Ammon's horn (tissue), 1 donor: ENCODE measurements at regions not wholly inside any gene's neighbourhood (a gene's known extent, or its start where the extent isn't known, plus 50 kb on each side); places are given as distances from the start of the nearest gene placed in this dataset.
"Not testable (repeated sequence)": the region's sequence is repeated elsewhere in the genome, so short reads cannot be mapped to it uniquely, and the experiment has no call there.

ENCODE experiments used
- DNase-seq: peaks from one replicate; pipeline ENCODE4 v3.0.0-alpha.2; 2016; ENCODE audit warnings: low spot score

GRCh38 chr1:61028136-61028535 lies 54.2 kb upstream of the NFIA start:
- DNase-seq, result no peak

DNA sequence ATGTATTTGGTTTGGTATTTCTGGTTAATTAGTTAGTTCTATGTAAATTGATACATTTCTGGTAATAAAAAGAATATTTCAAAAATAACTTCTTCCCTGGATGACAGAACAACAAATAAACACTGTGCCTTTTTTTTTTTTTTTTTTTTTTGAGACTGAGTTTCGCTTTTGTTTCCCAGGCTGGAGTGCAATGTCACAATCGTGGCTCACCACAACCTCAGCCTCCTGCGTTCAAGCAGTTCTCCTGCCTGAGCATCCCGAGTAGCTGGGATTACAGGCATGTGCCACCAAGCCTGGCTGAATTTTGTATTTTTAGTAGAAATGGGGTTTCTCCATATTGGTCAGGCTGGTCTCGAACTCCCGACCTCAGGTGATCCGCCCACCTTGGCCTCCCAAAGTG lies 64.3 kb upstream of the NFIA start:
- DNase-seq, result not testable (repeated sequence)

DNA sequence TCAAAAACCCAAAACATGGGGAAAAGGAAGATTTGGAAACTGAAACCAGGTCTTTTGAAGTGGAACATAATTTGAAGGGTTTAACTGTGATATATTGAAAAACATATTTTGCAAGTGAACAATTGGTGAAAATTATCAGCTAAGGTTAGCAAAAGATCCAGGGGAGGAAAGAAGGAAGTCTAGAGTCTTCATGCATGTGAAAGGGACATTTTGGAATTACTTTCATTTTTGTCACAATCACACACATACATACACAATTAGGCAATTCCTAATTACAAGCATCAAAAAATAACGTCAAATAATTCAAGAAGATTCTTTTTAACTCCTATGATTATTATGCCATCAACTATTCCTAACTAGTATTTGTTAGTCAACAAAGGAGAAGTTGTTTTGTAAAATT lies 64.7 kb upstream of the NFIA start:
- DNase-seq, result no peak

DNA sequence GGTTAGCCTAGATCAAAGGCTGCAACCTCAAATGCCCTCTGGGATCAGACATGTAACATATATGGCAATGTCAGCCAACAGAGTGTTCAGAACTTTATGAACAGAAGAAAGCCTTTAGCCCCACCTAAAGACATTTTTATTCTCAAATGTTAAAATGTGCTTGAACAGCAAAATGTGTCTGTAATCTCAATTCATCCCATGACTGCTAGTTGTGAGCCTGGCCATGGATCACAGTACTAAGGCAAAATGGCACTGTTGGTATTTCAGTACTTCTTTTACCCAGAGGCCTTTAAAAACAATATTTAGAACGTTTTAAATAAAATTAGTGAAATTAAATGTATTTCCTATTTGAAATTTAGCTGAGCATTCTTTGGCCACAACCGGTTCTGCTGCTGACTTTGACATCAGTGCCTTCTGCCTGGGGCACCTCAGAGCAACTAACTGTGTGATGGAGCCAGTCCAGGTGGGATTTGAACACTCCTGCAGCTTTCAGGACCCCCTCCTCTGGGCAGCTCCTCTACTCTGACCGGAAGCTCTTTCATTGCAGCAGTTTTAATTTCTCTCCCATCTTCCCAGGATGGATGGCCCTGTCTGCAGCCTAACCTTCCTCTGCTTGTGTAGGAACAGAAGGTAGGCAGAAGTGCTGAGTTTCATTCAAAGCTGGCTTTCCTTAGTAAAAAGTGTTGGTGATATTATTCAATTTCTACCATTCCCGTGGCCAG lies 68.3 kb upstream of the NFIA start:
- no peak for DNase-seq

DNA sequence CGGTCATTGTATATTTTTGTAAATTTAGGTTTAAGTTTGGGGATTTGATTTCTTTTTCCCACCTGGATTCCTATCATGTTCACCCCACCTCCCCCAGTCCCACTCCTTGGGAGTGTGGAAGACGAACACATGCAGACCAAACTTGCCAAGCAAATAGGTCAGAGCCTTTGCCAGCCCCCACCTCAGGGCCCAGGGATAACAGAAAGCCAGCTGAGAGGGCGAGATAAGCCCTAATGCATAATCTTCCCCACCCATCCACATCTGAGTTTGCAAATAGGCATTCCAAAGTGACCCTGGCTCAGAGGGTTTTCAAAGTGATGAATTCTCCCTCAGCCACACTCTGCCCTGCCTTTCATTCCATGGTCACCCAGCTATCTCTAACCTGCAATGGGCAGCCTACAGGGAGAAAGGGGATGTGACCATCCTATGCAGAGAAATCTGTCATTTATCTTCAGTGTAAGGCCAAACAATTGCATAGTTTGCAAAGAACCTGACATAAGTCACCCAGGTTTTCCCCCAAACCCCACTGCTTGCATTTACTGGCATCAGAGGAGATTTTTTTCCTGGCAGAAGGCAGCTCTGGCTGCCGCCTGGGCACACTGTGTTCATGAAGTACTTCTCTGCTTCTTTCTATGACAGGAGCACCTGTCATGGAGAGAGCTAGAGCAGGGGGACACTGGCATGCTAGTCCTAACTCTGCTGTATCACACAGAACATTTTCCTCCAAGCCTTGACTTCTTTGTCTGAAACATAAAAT lies 69.0 kb upstream of the NFIA start:
- DNase-seq, result no peak

DNA sequence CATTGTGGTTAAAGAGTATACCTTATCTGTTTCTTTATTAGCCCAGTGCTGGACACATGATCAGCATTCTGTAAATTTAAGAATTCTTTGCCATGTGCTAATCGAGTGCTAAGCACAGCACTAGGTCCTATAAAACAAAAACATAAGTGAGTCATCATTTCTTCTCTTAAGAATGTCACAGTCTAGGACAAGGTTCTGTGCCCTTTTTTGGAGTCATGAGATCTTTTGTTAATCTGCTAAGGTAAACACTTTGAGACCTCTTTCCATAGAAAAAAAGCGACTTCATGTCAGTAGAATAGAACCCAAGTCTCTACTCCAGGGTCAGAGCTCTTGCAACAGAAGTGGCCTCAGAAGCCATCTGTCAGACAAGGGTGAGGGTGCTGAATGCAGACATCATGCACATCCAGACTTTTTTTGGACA lies 70.0 kb upstream of the NFIA start:
- no peak for DNase-seq

DNA sequence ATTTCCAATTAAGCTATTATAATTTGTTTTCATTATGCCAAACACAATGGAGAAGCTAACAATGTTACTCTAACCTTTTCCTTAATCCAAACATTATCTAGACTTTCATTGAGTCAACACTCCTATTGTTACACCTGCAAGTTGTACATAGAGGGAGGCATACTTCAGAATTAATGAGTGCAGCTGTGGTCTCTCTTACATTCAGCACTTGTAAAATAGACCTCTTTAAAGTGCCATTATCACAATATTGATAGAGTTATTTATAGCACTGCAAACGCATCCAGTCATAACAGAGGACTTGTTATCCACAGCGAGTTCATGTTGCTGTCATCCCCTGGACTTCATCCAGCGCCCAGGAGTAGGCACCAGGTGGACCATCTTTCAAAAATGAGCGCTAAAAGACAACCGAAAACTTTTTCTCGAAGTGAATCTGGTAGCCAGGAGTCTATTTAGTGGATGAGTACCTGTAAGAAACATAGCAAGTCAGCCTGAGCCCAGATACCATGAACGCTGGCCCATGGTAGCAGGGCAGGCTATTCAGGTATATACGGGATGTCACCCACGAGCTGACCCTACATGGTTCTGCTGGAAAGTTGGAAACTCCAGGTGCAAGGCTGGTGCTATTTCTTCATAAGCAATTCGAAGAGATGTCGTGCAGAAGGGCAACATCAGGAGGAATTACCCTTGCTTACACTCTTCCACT lies 70.6 kb upstream of the NFIA start:
- DNase-seq, result no peak

- no peak for DNase-seq
Observed at GRCh38 chr1:61007534-61008364, 74.6 kb upstream of the NFIA start.

DNA sequence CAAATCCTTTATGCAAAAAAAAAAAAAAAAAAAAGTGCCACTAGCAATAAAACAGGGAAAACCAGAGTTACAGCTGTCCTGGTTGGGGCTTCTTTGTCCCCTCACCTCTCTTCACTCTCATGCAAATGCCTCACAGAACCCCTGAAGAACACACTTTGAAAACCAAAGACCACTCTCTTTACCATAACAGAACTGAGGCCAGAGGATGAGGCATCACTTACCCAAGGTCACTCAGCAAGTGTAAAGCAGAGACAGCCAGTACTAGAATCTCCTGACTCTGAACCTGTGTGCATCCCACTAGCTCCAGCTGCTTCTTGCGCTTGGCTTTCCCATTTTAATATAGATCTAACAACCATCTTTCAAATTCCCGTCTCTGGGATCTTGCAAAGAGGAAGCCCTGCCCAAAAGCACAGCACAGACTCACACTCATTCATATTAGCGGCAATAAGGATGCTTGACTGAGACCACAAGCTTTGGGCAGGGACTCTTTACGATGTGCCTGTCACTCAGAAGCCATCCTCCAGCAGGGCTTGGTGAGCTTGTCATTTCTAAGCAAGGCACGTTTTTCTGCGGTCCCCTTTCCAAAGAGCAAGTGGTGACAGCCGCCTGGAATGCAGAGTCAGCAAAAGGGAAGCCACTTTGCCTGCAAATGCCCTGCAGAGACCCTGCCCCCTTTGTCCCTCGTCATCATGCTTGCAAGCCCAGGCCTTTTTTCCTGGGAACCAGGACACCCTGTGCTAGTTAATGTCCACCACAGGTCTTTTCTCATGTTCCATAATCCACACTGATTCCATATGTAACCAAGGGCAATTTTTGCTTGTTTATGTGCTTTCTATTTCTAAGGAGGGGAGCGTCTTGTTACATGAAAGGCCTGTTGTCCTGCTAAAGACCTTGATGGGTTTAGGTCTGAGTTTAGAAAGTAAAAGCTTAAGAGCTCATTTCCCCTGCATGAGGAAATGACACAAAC lies 76.5 kb upstream of the NFIA start:
- peak; percentile 30 for DNase-seq

GRCh38 chr1:61004262-61005003 lies 77.9 kb upstream of the NFIA start:
- DNase-seq, result no peak

GRCh38 chr1:61000327-61000726 lies 82.0 kb upstream of the NFIA start:
- no peak for DNase-seq

DNA sequence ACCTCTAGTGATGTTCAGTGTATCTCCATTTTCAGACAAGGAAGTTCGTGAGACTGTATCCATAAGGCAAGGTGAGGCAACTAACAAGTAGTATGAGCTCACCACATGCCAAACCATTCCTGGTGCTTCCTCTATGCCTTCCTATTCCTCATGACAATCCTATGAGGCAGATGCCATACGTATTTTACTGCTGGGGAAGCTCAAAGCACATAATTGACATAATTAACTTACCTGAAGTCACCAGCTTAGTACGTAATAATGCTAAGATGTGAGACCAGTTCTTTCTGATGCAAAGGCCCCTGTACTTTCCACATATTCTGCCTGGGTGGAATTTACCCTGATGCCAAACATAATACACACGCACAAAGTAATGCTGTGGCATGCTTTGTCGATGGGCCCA lies 83.6 kb upstream of the NFIA start:
- DNase-seq, result no peak

- DNase-seq, result no peak
Observed at GRCh38 chr1:60994828-60995492, 87.4 kb upstream of the NFIA start.

DNA sequence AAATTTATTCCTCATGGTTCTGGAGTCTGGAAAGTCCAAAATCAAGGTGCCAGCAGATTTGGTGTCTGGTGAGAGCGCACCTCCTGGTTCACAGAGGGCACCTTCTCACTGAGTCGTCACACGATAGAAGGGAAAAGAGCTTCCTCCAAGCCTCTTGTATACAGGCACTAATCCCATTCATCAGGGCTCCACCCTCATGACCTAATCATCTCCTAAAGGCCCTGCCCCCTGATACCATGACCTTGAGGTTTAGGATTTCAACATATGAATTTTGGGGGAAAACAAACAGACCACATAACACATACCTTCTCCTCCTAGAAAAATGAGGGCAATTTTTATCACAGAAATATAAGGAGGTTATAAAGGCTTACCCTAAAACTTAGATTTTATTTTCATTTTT lies 88.0 kb upstream of the NFIA start:
- no peak for DNase-seq

- DNase-seq, result no peak
Observed at GRCh38 chr1:60992165-60992564, 90.2 kb upstream of the NFIA start.

GRCh38 chr1:60990714-60991090 lies 91.7 kb upstream of the NFIA start:
- no peak for DNase-seq

GRCh38 chr1:60989749-60990713 lies 92.3 kb upstream of the NFIA start:
- DNase-seq, result no peak

GRCh38 chr1:60988891-60989290 lies 93.5 kb upstream of the NFIA start:
- DNase-seq, result no peak

GRCh38 chr1:60987904-60988303 lies 94.5 kb upstream of the NFIA start:
- no peak for DNase-seq
